Mononuclear cell (primary cell): ENCODE measurements at regions not wholly inside any gene's neighbourhood (a gene's known extent, or its start where the extent isn't known, plus 50 kb on each side); places are given as distances from the start of the nearest gene placed in this dataset.

ENCODE experiments used
- H3K27me3 ChIP-seq: 2 replicates; pipeline ENCODE4 v1.6.0; 2011; ENCODE audit warnings: low read length, control low read depth; ENCODE audit not compliant: insufficient read depth
- H3K4me1 ChIP-seq: 2 replicates; pipeline ENCODE4 v1.5.1; 2011; ENCODE audit warnings: mild to moderate bottlenecking, low read length, control low read depth; ENCODE audit not compliant: insufficient read depth
- H3K4me3 ChIP-seq: 2 replicates; pipeline ENCODE4 v1.5.1; 2011; ENCODE audit warnings: mild to moderate bottlenecking, low read length, moderate library complexity
- H3K9me3 ChIP-seq: 2 replicates; pipeline ENCODE4 v1.5.1; 2011; ENCODE audit warnings: low read depth, mild to moderate bottlenecking, control low read depth, low read length

- no peaks in the 10 kb centered on the region for H3K27me3 ChIP-seq
- no peaks in the 10 kb centered on the region for H3K4me1 ChIP-seq
- no peaks in the 10 kb centered on the region for H3K9me3 ChIP-seq
- H3K4me3 ChIP-seq = no peak overlapping the region
Observed at GRCh38 chr3:73924048-73924447, 299.3 kb upstream of the PDZRN3 start.

DNA sequence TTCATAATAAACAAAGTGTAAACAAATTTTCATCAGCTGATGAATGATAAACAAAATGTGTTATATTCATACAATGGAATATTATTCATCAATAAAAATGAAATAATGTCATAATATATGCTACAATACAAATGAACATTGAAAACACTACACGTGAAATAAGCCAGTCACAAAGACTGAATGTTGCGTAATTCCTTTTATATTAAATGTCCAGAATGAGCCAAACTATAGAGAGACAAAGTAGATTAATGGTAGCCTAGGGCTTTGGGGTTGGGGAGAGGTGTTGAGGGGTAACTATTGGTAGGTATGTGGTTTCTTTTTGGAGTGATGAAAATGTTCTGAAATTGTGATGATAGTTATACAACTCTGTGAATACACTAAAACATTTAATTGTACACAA lies 292.9 kb upstream of the PDZRN3 start:
- Histone ChIP-seq H3K27me3 (no peaks in the 10 kb centered on the region), H3K9me3 (no peaks in the 10 kb centered on the region), H3K4me3 (no peak overlapping the region), H3K4me1 (no peaks in the 10 kb centered on the region)

DNA sequence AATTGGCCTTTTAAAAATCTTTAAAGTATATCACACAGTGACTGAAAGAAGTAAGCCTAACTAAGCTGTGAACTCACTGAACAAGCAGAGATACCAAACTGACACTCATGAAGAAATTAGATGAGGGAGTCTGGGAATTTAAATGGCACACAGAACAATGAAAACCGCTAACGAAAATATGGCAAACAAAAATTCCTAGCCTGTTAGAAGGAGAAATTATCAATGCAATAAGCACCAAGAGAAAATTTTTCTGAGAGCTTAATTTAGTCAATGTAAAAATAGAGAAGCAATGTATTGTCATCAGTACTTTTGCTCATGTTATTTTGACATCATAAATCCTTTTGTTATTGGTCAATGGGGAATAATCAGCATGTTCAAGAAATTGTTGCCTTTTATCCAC lies 291.1 kb upstream of the PDZRN3 start:
- Histone ChIP-seq H3K4me3 (no peak overlapping the region), H3K27me3 (no peaks in the 10 kb centered on the region), H3K4me1 (no peaks in the 10 kb centered on the region), H3K9me3 (no peaks in the 10 kb centered on the region)

DNA sequence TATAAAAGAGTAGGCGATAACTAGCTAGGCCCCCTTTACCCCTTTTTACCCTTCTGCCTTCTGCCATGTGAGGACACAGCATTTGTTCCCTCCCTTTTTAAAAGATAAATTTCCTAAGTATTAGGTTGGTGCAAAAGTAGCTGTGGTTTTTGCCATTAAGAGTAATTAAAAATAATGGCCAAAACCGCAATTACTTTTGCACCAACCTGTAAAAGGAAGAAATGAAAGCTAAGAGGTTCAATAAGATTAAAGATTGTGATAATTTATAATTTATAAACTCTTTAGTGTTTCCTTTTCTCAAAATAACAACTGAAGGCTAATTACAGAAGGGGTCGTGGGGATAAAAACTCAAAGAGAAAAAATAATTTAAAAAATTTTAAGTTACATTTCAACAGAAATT lies 283.5 kb upstream of the PDZRN3 start:
- H3K27me3 ChIP-seq = no peaks in the 10 kb centered on the region
- no peaks in the 10 kb centered on the region for H3K9me3 ChIP-seq
- H3K4me3 ChIP-seq = no peak overlapping the region
- no peaks in the 10 kb centered on the region for H3K4me1 ChIP-seq

DNA sequence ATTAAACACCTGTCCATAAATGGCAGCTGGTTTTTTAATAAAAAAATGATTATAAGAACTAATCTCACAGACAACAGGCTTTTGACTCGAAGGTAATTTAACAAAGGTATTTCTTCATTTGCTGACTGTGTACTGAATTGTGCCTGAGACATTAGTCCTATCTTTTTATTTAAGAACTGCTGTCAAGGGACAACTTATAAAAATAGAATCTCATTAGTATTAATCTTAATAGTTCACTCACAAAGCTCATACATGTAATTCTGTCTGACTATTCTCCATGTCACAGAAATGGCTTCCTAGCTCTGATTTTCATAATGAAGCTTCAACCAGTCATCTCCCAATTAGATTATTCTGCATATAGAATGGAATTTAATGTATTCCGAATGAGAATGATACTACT lies 276.9 kb upstream of the PDZRN3 start:
- Histone ChIP-seq H3K27me3 (no peaks in the 10 kb centered on the region), H3K9me3 (no peaks in the 10 kb centered on the region), H3K4me3 (no peak overlapping the region), H3K4me1 (no peaks in the 10 kb centered on the region)

DNA sequence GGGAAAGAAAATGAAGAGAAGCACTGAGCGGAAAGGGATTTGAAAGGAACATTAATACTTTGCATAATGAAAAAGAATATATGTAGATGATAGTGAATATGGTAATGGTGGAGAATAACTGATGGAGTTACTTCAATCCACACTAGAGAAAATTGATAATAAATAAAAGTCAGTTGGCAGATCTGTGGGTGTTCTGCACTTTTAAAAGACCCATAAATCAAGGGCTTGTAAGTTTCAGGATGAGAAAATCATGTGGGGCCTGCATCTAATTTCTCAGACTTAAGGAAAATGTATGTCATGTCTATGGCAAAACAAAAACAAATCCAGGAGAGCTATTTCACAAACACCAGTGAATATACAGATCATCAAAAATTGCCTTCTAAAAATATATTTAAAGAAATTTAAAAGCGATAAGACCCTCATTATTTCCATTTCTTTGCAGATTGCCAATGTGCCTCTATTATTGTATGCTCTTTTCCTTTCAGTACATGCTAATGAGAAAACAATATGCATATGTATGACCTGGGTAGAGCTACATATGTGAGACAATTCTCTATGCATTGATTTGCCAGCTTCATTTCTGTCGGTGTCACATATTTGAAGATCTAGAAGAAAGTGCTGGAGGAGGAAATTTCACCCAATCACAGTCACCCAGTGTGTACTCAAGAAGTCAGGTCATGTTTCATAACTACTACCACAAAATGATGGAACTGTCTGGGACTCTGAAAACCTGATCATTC lies 269.9 kb upstream of the PDZRN3 start:
- Histone ChIP-seq H3K27me3 (no peaks in the 10 kb centered on the region), H3K4me1 (no peaks in the 10 kb centered on the region), H3K9me3 (no peaks in the 10 kb centered on the region), H3K4me3 (no peak overlapping the region)

DNA sequence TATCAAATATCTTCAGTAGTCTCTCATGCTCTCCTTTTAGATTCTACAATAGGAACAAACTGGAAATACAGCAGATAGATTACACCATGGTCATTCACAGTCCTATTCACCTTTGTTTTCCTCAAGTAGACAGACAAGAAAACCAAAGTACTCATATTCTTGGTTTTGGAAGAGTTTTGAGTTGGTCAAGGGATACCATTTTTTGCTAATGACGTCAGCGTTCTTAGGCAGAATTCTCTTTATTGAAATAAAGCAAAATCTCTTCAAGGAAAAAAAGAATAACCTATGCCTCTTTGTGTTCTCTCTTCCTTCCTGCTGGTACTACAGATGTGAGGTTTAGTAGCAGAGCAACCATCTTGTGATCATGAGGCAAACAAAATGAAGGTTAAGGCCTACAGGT lies 268.3 kb upstream of the PDZRN3 start:
- Histone ChIP-seq H3K27me3 (no peaks in the 10 kb centered on the region), H3K4me3 (no peak overlapping the region), H3K9me3 (no peaks in the 10 kb centered on the region), H3K4me1 (no peaks in the 10 kb centered on the region)

DNA sequence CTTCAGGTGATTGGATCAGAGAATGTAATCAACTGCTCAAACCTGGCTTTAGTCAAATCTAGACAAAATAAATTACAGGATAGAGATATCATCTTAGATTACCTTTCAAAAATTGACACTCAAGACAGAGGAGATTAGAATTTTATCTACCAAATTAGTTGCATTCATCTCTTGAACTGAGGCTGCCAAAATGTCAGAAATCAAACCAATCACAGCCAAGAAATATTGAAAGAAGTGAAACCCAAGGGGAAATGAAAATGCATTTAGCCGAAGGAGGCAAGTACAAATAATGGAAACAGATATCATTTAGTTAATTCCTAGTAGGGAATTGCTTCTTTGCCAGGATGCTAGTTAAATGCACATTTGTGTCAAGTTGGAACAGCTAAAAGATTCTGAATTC lies 261.1 kb upstream of the PDZRN3 start:
- no peak overlapping the region for H3K4me3 ChIP-seq
- H3K4me1 ChIP-seq = no peaks in the 10 kb centered on the region
- H3K27me3 ChIP-seq = no peaks in the 10 kb centered on the region
- H3K9me3 ChIP-seq = no peaks in the 10 kb centered on the region

DNA sequence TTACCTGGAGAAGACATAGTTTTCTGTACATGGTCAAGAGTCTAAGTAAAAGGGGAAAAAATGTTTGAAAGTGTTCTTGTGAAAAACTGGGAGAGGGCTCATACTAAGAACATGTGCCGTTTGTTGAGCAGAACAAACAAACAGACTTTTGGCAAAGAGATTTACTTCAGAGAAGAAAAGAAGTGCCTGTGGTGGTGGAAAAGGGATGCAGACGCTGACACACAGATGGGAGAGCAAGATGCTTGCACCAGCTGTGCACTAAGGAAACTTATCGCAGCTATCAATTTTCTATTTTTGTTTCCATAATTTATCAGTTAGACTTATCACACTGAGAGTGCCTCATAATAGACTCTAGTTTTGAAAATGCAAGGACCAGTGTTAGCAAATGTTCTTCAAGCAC lies 259.6 kb upstream of the PDZRN3 start:
- Histone ChIP-seq H3K4me3 (no peak overlapping the region), H3K4me1 (no peaks in the 10 kb centered on the region), H3K9me3 (no peaks in the 10 kb centered on the region), H3K27me3 (no peaks in the 10 kb centered on the region)

DNA sequence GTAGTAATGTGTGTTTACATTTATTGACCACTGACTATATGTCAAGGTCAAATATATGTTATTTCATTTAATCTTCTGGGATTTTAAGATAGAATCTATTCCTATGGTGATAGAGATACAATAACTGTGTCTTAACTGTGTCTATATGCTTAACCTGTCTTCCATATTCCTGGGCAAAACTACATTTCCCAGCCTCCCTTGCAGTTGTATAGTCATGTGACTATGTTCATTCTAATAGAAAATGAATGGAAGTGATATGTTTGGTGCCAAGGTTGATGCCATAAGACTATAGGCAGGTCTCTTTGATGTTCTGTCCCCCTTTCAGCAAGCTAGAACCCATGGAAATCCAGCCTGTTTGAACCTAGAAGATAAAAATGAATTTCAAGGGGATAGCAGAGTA lies 258.8 kb upstream of the PDZRN3 start:
- no peaks in the 10 kb centered on the region for H3K27me3 ChIP-seq
- no peak overlapping the region for H3K4me3 ChIP-seq
- no peaks in the 10 kb centered on the region for H3K9me3 ChIP-seq
- no peaks in the 10 kb centered on the region for H3K4me1 ChIP-seq

GRCh38 chr3:73874606-73875369 lies 250.0 kb upstream of the PDZRN3 start:
- H3K4me1 ChIP-seq = no peaks in the 10 kb centered on the region
- H3K4me3 ChIP-seq = no peak overlapping the region
- H3K27me3 ChIP-seq = no peaks in the 10 kb centered on the region
- no peaks in the 10 kb centered on the region for H3K9me3 ChIP-seq

GRCh38 chr3:73874161-73874560 lies 249.4 kb upstream of the PDZRN3 start:
- Histone ChIP-seq H3K9me3 (no peaks in the 10 kb centered on the region), H3K27me3 (no peaks in the 10 kb centered on the region), H3K4me3 (no peak overlapping the region), H3K4me1 (no peaks in the 10 kb centered on the region)

GRCh38 chr3:73868688-73869315 lies 244.1 kb upstream of the PDZRN3 start:
- no peak overlapping the region for H3K4me3 ChIP-seq
- no peaks in the 10 kb centered on the region for H3K9me3 ChIP-seq
- H3K4me1 ChIP-seq = no peaks in the 10 kb centered on the region
- H3K27me3 ChIP-seq = no peaks in the 10 kb centered on the region

GRCh38 chr3:73867524-73867923 lies 242.8 kb upstream of the PDZRN3 start:
- H3K27me3 ChIP-seq = no peaks in the 10 kb centered on the region
- no peaks in the 10 kb centered on the region for H3K4me1 ChIP-seq
- no peak overlapping the region for H3K4me3 ChIP-seq
- H3K9me3 ChIP-seq = no peaks in the 10 kb centered on the region

DNA sequence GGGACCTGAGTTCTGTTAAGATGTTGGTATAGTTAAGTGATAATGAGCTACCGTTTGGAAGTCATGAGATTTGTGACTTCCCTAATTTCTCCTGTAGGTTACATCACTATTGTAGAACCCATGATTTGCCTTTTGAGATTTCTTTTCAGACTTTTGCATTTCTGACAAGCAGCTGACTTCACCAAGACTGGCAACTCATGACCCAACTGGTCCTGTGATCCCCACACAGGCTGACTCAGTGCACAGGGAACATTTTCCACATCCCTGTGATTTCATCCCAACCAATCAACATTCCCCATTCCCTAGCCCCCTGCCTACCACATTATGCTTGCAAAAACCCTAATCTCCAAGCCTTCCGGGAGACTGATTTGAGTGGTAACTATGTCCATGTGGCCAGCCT lies 242.1 kb upstream of the PDZRN3 start:
- Histone ChIP-seq H3K9me3 (no peaks in the 10 kb centered on the region), H3K4me1 (no peaks in the 10 kb centered on the region), H3K27me3 (no peaks in the 10 kb centered on the region), H3K4me3 (no peak overlapping the region)
